ENCODE measurements at regions not wholly inside any gene's neighbourhood (a gene's known extent, or its start where the extent isn't known, plus 50 kb on each side); places are given as distances from the start of the nearest gene placed in this dataset.
"Not testable (repeated sequence)": the region's sequence is repeated elsewhere in the genome, so short reads cannot be mapped to it uniquely, and the experiment has no call there.

DNA sequence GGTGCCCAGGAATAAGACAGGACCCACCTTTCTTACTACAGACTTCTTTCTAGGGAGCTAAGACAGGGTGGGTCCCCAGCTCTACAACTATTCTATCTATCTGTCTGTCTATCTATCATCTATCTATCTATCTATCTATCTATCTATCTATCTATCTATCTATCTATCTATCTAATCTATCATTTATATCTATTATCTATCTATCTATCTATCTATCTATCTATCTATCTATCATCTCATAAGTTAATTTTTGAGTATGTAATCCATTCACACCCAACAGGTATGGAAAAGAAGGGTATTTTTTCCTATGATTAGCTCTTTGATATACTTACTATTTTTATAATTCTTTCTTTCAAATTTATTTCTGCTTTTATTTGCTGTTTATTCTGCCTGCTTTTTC is 55.9 kb downstream of the BAMBI start:
- no peak for DNase-seq

DNA sequence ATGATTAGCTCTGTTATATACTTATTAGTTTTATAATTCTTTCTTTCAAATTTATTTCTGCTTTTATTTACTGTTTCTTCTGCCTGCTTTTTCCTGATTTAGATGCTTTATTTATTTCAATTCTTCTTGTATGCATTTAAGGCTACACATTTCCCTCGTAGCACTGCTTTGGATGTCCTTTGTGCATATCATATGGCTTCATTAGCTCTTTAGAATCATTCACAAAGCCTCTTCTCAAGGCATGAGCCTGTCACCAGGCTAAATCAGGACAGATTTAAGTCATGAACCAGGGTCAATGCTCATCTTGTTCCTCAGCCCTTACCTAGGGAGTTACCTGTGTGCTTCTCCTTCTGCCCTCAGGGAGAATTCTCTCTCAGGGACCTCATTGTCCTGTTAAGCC is 56.3 kb downstream of the BAMBI start:
- DNase-seq = no peak

DNA sequence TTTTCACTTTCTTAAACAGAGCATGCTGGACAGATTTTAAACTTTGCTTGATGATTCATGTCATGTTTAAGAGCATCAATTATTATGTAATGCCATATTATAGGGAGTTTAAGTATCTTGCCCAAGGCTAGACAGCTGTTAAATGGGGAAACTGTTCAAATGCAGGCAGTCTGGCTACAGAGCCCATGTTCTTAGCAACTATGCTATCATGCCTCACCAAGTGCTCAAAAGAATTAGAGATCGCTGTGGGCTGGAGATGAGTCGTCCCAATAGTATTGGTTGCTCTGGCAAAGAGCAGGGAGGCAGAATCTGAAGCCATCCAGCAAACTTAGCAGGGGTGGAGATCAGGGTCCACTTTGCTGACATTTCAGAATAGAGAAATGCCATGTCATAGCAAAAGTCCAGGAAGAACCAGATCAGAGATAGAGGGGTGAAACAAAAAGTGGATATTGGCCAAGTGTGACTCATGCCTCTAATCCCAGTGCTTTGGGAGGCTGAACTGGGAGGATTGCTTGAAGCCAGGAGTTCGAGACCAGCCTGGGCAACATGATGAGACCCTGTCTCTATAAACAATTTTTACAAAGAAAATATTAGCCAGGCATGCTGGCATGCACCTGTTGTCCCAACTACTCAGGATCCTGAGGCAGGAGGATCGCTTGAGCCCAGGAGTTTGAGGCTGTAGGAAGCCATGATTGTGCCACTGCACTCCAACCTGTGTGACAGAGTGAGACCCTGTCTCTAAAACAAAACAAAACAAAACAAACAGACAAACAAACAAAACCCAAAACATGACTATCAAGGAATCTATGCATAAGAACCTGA is 57.8 kb downstream of the BAMBI start:
- no peak for DNase-seq

DNA sequence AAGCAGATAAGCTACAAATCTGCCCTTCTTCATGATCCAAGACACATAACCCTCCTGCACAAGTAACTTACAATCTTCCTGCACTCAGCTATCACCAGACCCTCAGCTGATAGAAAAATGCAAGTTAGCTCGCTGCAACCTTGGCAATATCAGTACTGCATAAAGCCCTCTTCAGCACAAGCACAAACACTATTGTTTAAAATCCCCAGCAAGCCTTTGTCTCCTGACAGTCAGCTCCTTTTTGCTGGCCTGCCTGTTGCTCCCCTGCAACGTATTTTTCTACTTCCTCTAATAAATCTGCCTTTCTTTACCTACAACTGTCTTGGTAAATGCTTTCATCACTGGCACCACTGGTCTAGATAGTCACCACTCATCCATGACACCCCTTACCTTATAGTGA is 59.8 kb downstream of the BAMBI start:
- DNase-seq = no peak

DNA sequence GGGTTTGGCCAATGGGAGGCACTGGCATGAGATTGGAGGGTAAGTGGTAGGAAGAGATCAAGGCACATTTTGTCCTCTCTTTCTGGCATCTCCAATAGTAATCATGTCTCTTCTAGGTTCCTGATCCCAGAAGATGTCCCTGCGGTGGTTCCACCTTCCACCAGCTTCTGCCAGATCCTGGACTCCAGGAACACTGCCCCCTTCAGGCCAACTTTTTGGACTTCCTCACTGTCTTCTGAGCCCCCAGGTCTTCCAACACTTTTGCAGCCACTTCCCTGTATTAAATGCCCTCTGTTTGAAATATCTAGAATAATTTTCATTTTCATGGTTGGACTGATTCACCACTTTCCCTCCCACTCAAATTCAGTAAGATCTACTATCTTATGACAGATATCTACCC is 60.9 kb downstream of the BAMBI start:
- DNase-seq = no peak

DNA sequence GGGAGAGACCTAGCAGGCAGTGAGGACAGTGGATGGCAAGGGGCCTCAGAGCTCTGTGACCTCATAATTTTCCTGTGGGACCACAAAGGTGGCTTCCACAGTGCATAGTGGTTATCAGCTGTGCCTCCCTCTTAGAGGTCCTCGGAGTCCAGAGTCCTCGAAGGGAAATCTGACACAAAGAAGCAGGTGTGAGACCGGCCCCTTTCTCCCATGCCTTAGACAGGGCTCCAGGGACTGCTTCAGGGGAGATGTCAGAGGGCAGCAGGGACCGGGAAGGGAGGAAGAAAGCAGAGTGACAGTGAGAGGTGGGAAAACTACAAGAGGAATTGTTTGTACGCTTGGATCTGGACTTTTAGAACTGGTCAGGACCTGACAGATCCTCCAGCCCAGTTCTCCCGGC is 66.3 kb downstream of the BAMBI start:
- DNase-seq = no peak

DNA sequence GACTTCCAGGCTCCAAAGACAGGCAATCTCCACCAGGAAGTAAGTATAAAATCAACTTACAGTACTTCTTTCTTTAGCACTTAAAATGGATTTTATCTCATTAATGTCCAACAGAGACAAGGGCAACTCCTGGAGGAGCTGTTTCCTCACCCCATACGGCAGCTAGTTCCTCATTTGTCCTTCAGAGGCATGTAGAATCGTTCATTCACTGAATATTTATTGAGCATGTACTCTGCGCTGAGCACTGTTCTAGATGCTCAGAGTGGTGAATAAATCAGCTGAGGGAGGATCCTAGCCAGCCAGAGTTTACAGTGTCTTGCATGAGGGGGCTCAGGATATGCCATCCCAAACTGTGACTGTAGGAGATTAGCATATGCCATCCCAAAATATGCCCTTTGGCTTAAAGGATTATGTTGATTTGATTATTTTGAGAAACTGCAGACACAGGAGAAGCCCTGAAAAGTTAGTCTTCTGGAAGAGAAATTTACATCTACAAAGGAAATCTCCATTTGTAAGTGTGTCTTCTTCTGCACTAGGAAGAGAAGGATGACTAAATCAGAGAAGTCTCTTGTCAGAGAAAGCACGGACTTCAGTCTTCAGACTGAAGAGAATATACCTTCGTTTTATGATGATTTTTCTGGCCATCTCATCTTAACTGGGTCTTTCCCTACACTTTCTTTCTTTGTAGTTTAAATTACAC is 66.9 kb downstream of the BAMBI start:
- DNase-seq = no peak

DNA sequence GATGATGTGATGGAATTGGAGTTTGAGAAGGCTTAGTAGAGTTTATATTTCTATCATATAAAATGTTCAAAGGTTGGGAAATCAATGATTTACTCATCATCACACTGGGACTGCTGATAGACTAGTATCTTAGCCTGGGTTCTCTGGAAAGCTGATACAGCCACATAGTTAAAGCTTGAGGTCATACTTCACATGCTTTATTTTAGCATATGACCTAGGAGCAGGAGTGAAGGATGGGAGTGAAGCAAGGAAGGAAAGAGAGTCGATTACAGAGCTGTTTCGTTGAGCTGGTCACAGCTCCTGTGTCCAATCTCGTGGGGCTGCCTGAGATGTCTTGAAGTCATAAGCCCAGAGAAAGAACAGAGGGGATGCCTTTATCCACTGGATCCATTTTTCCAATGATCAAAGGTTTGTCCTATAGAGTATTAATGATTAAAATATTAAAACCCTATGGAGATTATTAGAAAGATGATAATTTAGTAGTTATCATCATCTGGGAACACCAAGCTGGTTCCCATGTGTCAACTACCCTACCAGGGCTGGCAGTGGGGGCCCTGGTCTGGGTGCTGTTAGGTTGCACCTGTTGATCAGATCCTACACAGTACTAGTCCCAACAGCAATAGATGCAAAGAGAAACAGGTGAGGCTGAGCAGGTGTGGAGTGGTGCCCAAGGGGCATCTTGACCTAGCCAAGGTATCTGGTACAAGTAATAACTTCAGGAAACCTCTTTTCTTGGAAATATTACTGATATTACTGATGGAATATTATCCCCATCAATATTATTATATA is 77.8 kb downstream of the BAMBI start:
- DNase-seq = no peak

DNA sequence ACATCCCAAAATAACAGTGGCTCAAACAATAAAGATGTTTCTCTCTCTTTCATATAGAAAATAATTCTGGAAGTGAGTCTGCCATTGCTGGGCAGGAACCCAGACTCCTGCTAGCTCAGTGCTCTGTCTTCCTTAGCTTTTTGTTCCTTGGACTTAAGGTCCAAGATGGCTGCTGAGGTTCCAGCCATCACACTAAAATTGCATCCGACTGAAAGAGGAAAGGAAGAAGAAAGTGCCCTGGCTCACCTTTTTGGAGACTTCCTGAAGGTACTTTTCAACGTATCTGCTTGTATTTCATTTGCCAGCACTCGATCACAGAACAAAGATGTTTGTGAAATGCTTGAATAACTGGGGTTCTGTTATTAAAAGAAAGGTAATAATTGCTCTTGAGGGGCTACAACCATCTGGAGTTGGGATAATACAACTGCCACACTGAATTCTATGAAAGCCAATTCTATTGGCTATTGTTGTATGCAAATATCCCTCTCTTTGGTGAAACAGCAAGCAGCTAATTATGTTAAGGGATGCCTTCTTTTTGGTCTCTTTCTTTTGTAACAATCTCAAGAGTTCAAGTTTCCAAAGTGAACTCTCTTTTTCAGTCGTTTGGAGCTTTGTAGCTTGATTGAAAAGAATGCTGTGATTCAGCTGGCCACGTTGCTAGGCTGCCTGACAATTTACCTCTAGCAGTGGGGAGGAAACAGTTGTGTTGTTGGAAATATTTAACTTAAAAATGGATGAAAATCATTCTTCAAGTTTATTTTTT is 83.9 kb downstream of the BAMBI start:
- no peak for DNase-seq

DNA sequence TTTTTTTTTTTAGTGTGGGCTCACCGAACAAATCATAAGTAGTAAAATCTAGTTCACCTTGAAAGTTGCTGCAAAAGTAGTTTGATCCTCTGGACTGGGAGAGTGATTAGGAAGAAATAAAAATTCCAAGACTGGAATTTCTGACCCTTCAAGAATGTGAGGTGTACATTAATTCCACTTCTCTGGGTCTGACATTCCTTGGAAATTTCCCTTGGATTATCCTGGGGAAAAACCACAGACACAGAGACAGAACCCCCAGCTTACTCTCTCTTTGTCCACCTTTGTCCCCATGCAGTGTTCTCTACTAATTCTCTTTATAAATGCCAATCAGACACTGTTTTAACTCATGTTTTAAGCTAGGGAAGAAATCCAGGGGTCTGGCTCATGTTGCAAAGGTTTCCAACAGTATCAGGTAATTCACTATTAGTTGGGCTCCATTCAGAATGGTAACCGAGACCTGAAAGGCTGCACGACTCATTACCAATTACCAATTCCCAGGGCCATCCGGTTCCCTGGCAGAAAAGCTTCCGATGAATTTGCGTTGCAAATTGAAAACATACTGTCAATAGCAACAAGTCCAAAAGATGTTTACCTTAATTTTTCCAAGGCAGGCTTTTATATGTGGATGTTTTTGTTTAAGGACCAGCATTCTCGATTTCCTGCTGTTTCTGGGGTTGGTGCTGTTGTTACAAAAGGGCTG is 86.3 kb downstream of the BAMBI start:
- no peak for DNase-seq

DNA sequence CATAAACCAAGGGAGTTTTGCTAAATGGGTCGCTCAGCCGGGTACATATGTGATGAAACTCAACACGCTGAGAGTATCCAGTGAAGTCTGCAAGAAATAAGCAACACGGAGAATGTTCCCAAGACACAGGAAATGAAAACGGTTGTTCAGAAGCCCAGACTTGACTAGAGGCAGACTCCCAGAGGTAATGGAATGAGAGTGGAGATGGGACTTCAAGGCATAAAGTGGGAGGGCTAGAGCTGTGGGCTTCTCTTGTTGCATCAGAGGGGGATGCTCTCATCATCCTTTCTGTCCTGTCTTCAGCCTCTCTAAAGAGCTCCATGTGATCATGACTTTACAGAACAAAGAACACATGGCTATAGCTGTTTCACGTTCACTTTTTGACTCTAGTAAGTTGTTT is 88.3 kb downstream of the BAMBI start:
- no peak for DNase-seq

DNA sequence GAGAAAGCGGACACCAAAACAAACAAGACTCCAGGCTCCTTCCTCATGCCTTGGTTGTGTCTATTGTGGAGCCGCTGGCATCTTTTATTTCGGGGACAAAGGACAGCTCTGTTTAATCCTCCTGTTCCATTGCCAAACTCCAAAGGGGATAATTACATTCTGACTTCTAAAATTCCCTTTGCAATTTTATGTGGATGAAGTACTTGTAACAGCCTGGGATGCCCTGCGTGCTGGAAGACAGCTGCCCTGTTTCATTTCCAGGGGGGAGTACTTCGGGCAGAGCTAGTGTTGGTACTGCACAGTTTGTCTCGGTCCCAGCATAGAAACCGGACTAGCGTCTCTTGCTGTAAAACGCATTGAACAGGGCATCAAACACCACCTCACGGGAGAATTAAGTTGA is 90.9 kb downstream of the BAMBI start:
- no peak for DNase-seq

DNA sequence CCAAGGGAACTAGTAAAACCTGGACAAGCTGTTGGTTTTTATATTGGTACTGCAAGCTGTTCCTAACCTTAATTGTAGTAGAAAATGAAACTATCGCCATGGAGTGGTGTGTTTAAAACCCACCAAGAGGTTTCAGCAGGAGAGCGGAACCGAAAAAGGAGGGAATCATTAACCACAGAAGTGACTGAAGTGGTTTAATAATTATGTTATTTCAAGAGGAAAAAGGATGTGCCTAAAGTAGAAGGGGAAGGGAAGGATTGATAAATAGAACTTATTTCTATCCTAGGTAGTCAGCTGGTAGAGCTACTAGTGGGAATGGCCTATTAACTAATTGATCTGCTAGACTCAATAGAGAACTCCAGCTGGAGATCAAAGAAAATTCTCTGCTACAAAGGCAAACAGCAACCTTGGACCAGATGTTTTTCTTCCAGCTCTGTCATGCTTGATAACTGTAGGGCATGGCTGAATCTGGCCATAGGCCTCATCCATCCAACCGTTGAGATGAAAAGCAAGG is 91.8 kb downstream of the BAMBI start:
- DNase-seq = no peak

DNA sequence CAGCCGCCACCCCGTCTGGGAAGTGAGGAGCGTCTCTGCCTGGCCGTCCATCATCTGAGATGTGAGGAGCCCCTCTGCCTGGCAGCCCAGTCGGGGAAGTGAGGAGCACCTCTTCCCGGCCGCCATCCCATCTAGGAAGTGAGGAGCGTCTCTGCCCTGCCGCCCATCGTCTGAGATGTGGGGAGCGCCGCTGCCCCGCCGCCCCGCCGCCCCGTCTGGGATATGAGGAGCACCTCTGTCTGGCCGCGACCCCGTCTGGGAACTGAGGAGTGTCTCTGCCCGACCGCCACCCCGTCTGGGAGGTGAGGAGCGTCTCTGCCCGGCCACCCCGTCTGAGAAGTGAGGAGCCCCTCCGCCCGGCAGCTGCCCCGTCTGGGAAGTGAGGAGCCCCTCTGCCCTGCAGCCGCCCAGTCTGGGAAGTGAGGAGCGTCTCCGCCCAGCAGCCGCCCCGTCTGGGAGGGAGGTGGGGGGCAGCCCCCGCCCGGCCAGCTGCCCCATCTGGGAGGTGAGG is 94.3 kb downstream of the BAMBI start:
- DNase-seq = not testable (repeated sequence)

DNA sequence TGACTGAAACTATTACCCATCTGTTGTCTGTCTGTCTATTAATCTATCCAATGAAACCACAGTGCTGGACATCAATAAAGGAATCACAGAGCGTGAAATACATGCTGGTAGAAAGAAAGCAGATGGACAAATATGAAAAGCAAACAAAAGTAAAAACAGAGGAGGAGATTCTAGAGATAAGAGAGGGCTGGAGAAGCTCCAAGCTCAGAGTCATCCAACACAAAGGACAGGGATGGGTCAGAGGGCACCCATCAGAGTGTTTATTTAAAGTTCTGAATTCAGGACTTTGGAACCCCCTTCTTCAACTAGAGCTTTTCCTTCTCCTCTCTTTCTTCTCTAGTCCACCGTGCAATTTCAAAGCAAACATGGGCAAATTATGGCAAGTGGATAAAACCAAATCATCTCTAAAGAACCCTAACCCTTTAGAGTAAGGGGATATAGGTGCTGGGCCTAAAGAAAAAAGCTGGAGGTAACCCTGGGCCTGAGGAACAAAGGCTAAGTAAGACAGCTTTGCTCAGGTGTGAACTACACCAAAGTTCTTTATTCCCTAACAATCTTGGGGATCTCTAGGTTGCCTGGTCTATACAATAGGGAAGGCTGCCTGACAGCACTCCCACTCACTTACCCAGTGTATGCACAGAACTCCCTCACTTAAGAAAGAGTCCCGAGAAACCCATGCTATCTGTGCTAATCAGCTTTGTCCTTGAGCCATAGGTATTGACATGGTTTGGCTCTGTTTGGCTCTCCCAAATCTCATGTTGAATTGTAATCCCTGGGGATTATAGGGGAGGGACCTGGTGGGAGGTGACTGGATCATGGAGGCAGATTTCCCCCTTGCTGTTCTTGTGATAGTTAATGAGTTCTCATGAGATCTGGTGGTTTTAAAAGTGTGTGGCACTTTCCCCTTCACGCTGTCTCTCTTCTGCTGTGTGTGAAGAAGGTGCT is 97.0 kb downstream of the BAMBI start:
- DNase-seq = no peak

DNA sequence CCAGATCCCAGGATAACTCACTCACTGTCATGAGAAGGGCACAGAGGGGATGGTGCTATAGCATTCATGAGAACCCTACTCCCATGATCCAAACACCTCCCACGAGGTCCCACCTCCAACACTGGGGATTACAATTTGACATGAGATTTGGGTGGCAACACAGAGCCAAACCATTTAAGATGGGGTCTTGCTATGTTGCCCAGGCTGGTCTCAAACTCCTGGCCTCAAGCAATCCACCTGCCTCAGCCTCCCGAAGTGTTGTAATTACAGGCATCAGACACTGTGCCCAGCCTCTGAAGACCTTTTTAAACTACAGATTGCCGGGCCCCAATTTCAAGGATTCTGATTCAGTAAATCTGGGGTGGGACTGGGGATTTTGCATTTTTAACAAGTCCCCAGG is 98.5 kb downstream of the BAMBI start:
- no peak for DNase-seq

DNA sequence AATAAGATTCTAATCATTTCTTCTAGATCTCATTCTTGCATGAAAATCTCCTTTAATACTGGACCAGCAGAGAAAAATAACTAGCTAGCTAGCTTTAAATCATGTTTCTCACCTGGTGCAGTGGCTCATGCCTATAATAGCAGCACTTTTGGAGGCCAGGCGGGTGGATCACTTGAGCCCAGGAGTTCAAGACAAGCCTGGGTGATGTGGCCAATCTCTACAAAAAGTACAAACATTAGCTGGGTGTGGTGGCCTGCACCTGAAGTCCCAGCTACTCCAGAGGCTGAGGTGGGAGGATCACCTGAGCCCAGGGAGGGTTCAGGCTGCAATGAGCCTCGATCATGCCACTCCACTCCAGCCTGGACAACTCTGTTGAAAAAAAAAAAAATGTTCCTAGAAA is 99.2 kb downstream of the BAMBI start:
- DNase-seq = no peak

DNA sequence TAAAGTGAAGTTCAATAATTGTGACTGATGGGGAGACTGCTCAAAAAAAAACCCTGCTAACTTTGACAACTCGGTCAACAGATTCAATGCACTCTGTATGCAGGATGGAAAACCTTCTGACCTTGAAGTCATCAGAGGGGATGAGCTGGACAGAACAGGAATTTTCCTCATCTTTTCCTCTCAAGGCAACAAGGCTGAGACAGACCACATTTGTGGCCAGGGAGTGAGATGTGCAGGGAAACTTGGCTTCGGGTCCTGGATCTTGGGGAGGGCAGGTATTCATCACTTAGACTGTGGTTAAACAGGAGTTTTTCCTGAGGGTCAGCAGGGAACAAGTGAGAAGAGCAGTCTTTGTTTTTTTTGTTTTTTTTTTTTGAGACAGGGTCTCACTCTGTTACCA is 100.6 kb downstream of the BAMBI start:
- no peak for DNase-seq

DNA sequence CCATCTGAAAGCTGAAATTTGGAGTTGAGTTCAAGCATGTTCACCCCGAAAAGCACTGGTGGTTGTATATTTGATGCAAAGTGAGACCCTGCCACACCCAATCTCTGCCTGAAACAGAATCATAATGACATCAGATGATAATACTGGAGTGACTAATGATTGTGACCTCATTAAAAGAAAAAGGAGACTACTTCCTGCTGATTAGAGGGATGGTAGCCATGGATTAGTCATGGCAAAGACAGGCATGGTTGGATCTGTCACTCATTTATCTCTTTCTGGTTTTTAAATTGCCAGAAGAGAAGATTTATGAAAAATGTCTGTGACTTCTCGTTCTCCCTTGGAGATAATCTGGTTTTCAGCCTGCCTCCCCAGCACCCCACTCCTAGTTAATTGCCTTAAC is 101.2 kb downstream of the BAMBI start:
- DNase-seq = no peak

DNA sequence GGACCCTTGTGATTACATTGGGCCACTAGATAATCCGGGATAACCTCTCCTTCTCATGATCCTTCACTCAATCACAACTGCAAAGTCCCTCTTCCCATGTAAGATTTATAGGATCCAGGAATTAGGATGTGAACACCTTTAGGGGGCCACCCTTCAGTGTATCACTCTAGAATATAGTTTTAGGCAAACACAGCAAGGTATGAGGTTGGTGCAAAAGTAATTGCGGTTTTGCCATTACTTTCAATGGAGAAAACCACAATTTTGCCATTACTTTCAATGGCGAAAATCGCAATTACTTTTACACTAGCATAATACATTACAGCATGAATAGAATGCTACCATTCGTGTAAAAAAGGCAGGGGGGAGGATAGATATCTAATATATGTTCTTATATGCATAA is 104.0 kb downstream of the BAMBI start:
- no peak for DNase-seq

DNA sequence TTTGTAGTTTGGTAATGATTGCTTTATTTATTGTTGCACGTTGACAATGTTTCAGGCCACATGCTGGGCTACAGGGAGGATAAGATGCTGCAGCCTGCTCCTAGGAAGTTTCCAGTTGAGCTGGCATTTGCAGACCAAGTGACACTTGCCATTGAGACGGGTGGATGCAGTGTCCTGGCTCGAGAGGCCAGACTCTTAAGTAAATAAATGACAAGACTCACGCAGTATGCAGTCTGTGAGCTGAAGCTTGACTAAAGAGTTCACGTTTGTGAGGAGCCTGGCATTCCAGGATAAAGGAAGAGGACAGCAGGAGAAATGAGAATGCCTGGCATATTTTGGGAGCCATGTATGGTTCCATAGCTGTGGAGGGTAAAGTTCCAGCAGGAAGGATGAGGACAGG is 105.8 kb downstream of the BAMBI start:
- DNase-seq = no peak
